ENCODE measurements at regions not wholly inside any gene's neighbourhood (a gene's known extent, or its start where the extent isn't known, plus 50 kb on each side); places are given as distances from the start of the nearest gene placed in this dataset.

DNA sequence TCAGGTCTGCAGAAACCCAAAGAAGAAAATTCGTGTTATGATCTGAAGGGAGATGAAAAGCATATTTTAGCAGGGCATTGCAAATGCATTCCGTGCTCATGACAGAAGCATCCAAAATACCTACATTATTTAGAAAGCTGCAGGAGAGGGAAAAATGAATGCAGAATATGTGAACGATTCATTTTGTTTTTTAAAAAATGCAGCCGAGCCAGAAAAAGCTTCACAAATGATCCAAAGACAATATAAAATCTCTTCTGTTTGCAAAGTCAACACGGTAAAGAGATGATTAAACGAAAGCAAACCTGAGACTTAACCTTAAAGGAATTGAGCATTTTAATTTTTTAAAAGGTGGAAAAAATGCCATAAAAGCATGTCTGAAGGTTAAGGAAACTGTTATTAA is 136.1 kb upstream of the SULF2 start:
- TF ChIP-seq, protein P1, sequence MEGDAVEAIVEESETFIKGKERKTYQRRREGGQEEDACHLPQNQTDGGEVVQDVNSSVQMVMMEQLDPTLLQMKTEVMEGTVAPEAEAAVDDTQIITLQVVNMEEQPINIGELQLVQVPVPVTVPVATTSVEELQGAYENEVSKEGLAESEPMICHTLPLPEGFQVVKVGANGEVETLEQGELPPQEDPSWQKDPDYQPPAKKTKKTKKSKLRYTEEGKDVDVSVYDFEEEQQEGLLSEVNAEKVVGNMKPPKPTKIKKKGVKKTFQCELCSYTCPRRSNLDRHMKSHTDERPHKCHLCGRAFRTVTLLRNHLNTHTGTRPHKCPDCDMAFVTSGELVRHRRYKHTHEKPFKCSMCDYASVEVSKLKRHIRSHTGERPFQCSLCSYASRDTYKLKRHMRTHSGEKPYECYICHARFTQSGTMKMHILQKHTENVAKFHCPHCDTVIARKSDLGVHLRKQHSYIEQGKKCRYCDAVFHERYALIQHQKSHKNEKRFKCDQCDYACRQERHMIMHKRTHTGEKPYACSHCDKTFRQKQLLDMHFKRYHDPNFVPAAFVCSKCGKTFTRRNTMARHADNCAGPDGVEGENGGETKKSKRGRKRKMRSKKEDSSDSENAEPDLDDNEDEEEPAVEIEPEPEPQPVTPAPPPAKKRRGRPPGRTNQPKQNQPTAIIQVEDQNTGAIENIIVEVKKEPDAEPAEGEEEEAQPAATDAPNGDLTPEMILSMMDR (IDR thresholded peaks at IDR 0.05; ENCODE audit: borderline replicate concordance, extremely low read depth, low read length, poor library complexity, severe bottlenecking): no peak
- no peak for TF ChIP-seq EZH2 (IDR thresholded peaks at IDR 0.05; ENCODE audit: borderline replicate concordance, low read depth, low read length, severe bottlenecking)
